SK-N-MC (cell line): ENCODE measurements at regions not wholly inside any gene's neighbourhood (a gene's known extent, or its start where the extent isn't known, plus 50 kb on each side); places are given as distances from the start of the nearest gene placed in this dataset.

Experiments
- DNase-seq: peaks from one replicate; pipeline ENCODE4 v3.0.0-alpha.2; 2011; ENCODE audit warnings: low read depth, low spot score
- H3K27ac ChIP-seq: fragments of 200-600 bp; sonication (generic); 2 replicates; pipeline ENCODE4 v1.5.1; 2016; ENCODE audit warnings: mixed run types
- H3K36me3 ChIP-seq: fragments of 200-600 bp; sonication (generic); 2 replicates; pipeline ENCODE4 v1.6.1; 2017; ENCODE audit warnings: antibody characterized with exemption, low read length, mixed read lengths; ENCODE audit not compliant: insufficient read depth
- H3K4me3 ChIP-seq: fragments of 200-600 bp; sonication (generic); 2 replicates; pipeline ENCODE4 v1.5.1; 2016
- H3K9ac ChIP-seq: fragments of 200-600 bp; sonication (generic); 2 replicates; pipeline ENCODE4 v1.8.0; 2017; ENCODE audit warnings: mixed run types, mixed read lengths; ENCODE audit not compliant: insufficient read length
- H3K9me3 ChIP-seq: fragments of 200-600 bp; sonication (generic); 2 replicates; pipeline ENCODE4 v1.6.1; 2017; ENCODE audit warnings: low read depth, mild to moderate bottlenecking, antibody characterized with exemption, low read length, moderate library complexity, mixed read lengths
- EZH2 ChIP-seq: fragments of 200-600 bp; sonication (generic); IDR thresholded peaks from one replicate; pipeline ENCODE4 v1.6.1; 2017; ENCODE audit warnings: antibody characterized with exemption
- FOXP2 ChIP-seq: optimal IDR thresholded peaks from 2 replicates; pipeline ENCODE3; 2011; ENCODE audit warnings: mild to moderate bottlenecking, moderate library complexity; ENCODE audit not compliant: insufficient read depth; ENCODE audit errors: extremely low read length, control extremely low read depth
- POLR2AphosphoS5 ChIP-seq: IDR thresholded peaks from 2 replicates; pipeline ENCODE4 v1.6.1; 2012; ENCODE audit warnings: mild to moderate bottlenecking, low read depth, low read length, borderline replicate concordance

DNA sequence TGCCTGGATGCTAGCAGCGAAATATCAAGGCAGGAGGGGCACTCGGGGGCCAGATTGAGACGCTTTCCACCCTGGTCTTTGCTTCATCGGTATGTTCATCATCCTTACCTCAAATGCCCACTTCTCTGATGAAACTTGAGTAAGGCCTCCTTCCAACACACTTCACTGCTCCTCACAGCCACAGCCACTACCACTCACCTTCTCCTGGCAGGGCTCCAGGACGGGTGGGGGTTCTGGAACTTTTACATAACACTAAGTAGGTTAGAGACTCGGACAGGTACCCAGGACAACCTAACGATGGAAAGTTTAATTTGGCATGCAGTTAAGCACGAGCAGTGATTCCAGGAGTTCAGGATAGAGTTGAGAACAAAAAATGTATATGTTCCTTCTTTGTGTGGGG lies 73.9 kb upstream of the SPAG17 start:
- Histone ChIP-seq H3K9ac (no peak overlapping the region), H3K36me3 (no peaks in the 10 kb centered on the region), H3K4me3 (no peak overlapping the region), H3K27ac (no peak overlapping the region), H3K9me3 (no peaks in the 10 kb centered on the region)
- TF ChIP-seq POLR2AphosphoS5 (no peak), FOXP2 (no peak), EZH2 (no peak)
- DNase-seq: no peak

GRCh38 chr1:118257946-118258345 lies 72.9 kb upstream of the SPAG17 start:
- TF ChIP-seq FOXP2: no peak
- no peak for TF ChIP-seq EZH2
- TF ChIP-seq POLR2AphosphoS5: no peak
- Histone ChIP-seq H3K9me3 (no peaks in the 10 kb centered on the region), H3K27ac (no peak overlapping the region), H3K36me3 (no peaks in the 10 kb centered on the region), H3K4me3 (no peak overlapping the region), H3K9ac (no peak overlapping the region)
- DNase-seq: no peak

DNA sequence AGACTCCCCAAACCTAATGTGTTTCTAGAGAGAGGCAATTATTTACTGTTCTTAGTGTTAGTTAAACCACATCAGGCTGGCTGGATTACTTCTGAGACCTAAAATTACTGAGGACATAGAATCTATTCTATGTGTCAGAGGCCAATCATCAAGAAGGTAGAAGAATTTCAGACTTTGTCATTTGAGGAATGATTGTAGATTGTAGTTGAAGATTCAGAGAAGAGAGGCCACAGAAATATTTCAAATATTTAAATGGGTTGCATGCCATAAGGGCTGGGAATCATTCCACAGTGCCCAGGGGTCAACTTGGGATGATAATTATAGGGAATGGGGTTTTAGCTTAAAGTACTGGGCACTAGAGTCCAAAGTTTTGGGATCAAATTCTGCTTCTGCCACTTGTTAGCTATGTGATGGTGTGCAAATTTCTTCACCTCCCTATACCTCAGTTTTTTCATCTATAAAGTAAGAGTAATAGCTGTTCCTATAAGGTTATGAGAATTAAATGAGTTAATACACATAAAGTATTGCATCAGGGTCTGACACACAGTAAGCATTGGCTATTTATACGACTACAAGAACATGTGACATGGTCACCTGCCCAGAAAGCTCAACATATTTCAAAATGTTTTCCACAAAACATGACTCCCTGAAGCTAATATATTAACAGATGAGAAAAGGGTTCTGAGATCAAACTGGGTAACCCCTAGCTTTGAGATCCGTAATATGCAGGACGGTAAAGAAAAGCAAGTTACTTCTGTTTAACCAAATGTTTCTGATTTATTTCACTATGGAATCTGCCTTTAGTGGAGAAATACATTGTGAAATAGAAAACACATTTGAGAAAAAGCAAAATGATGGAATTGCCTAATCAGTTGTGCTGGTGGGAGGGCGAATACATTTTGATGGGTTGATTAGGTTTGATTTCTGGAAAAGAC lies 69.7 kb upstream of the SPAG17 start:
- Histone ChIP-seq H3K9ac (no peak overlapping the region), H3K9me3 (no peaks in the 10 kb centered on the region), H3K27ac (no peak overlapping the region), H3K4me3 (no peak overlapping the region), H3K36me3 (no peaks in the 10 kb centered on the region)
- no peak for DNase-seq
- TF ChIP-seq EZH2 (no peak), POLR2AphosphoS5 (no peak), FOXP2 (no peak)

DNA sequence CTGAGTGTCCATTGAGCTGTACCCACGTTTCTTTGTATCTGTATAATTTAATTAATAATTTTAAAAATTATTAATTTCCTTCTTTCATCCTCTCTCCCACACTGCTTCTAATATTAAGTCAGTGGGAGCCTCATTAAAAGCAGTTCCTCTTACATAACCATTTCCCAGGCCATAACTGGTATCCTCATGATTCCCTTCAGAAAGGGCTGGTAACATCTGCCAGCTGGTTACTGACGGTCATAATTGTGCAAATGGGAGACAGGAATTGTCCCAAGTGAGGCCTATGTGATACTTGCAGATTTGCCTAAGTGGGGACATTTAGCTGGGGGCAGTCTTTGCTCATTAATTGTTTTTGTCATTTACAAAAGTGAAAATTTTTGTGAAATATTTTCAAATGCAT lies 69.0 kb upstream of the SPAG17 start:
- no peaks in the 10 kb centered on the region for H3K9me3 ChIP-seq
- no peak overlapping the region for H3K4me3 ChIP-seq
- H3K9ac ChIP-seq: no peak overlapping the region
- no peaks in the 10 kb centered on the region for H3K36me3 ChIP-seq
- no peak overlapping the region for H3K27ac ChIP-seq
- no peak for DNase-seq
- TF ChIP-seq POLR2AphosphoS5 (no peak), EZH2 (no peak), FOXP2 (no peak)

DNA sequence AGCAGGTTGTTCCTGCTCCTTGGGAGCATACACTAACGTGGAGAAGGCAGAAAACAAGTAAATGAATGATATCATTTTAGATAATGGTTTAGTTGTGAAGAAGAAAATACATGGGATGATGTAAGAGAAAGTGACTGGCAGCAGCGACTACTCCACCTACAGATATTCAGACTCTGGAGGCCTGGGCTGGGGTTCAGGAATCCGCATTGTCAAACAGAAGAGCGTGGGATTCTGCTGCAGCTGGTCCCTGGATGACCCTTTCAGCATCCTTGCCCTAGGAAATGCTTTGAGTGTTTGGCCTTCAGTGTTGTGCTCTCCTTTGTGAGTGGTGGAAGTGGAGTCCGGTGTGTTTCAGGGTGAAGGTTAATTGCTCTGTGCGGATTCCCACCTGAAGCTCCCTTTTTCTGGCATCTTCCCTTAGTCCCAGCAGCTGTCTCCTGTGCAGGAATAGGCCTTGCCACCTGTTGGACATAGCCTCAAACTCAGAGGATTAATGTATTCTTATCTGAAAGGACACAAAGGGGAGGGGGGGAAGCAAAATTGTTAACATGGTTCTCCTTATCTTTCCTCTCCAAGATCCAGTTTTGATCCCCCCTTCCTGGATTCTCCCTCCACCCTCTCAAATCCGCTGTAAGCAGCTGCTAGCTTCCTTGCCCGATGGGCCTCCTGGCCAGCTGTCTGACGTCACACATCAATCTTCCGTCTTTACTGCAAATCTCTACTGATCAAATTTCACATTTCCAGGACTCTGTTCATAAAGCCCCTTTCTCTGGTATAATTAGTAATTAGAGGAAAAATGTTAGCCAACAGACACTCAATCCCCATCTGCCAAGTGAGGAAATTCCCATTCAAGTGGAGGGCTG lies 68.3 kb upstream of the SPAG17 start:
- Histone ChIP-seq H3K4me3 (no peak overlapping the region), H3K36me3 (no peaks in the 10 kb centered on the region), H3K9ac (no peak overlapping the region), H3K9me3 (no peaks in the 10 kb centered on the region), H3K27ac (no peak overlapping the region)
- no peak for DNase-seq
- no peak for TF ChIP-seq EZH2
- TF ChIP-seq FOXP2: no peak
- TF ChIP-seq POLR2AphosphoS5: no peak

DNA sequence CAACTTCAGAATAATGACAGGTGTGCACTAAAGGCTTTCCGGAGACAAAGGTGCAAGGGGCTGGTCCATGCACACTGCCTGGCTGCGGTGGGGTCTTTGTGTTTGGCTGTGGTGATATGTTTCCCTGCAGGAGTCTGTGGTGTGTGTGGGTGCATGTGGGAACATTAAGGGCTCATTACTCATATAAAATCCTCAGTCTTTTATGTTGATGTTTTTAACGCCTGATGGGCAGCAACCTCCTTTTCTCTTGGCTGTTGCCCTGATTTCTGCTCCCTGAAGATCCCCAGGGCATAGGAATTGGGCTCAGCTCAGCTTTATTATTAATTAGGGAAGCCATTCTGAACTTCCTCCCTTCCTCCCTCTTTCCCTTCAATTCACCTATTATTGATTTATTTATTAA lies 67.6 kb upstream of the SPAG17 start:
- H3K27ac ChIP-seq: no peak overlapping the region
- DNase-seq: no peak

GRCh38 chr1:118250232-118250631 lies 65.2 kb upstream of the SPAG17 start:
- DNase-seq: no peak
- TF ChIP-seq FOXP2: no peak
- TF ChIP-seq EZH2: no peak
- no peak for TF ChIP-seq POLR2AphosphoS5
- Histone ChIP-seq H3K36me3 (no peaks in the 10 kb centered on the region), H3K9me3 (no peaks in the 10 kb centered on the region), H3K9ac (no peak overlapping the region), H3K4me3 (no peak overlapping the region), H3K27ac (no peak overlapping the region)

More for the DNA sequence above, 67.6 kb upstream of the SPAG17 start:
- Histone ChIP-seq H3K9me3 (no peaks in the 10 kb centered on the region), H3K36me3 (no peaks in the 10 kb centered on the region), H3K4me3 (no peak overlapping the region), H3K9ac (no peak overlapping the region)
- no peak for TF ChIP-seq FOXP2
- TF ChIP-seq EZH2: no peak
- TF ChIP-seq POLR2AphosphoS5: no peak

DNA sequence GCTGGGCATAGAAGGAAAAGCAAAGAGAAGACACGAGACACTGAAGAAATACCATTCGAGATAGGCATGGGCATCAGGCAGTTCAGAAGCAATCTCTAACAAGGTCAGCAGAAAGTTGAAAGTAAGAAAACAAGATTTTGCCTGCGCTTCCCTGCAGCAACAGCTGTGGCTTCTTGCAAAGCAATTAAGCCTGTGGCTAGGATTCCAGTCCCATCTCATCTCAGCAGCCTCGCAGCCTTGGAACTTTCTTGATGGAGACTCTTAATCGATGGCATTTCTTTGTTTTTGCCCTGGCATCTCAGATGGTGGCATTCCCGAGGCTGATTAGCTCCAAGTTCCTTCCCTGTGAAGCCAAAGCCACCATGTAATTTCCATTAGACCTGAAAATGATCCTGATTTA lies 64.6 kb upstream of the SPAG17 start:
- Histone ChIP-seq H3K9me3 (no peaks in the 10 kb centered on the region), H3K27ac (no peak overlapping the region), H3K9ac (no peak overlapping the region), H3K36me3 (no peaks in the 10 kb centered on the region), H3K4me3 (no peak overlapping the region)
- no peak for DNase-seq
- TF ChIP-seq FOXP2 (no peak), EZH2 (no peak), POLR2AphosphoS5 (no peak)
